ENCODE measurements at regions not wholly inside any gene's neighbourhood (a gene's known extent, or its start where the extent isn't known, plus 50 kb on each side); places are given as distances from the start of the nearest gene placed in this dataset.

GRCh38 chr16:26550111-26550610, 516.6 kb upstream of the C16orf82 start:
- no peak overlapping the region for H3K9ac ChIP-seq (ENCODE audit: low read length)
- H2AFZ ChIP-seq (ENCODE audit: low read depth, low read length), result no peak overlapping the region
- TF ChIP-seq EZH2phosphoT487 (IDR thresholded peaks at IDR 0.05; ENCODE audit: low read depth), result no peak
- TF ChIP-seq CTCF (IDR thresholded peaks at IDR 0.05; ENCODE audit: low read depth, low read length), result no peak
- no peaks in the 10 kb centered on the region for H3K9me3 ChIP-seq (ENCODE audit: insufficient read depth, low read length)
- no peak overlapping the region for H3K4me3 ChIP-seq (ENCODE audit: low read length)
- no peak overlapping the region for H3K27ac ChIP-seq (ENCODE audit: low read length)
- peaks cover 12% of the 10 kb centered on the region; the same call in 1 of the 2 replicates for H3K27me3 ChIP-seq (ENCODE audit: low read depth, low read length)
- no peaks in the 10 kb centered on the region for H3K36me3 ChIP-seq (replicated peaks; ENCODE audit: low read depth, low read length)
- no peaks in the 10 kb centered on the region for H3K79me2 ChIP-seq (ENCODE audit: low read length)
- peaks cover 8% of the 10 kb centered on the region for H3K4me1 ChIP-seq (ENCODE audit: low read length)
- H4K20me1 ChIP-seq (ENCODE audit: insufficient read depth, low read length), result no peaks in the 10 kb centered on the region
- H3K4me2 ChIP-seq (ENCODE audit: low read length), result peak overlapping the region; percentile 34; the same call in 1 of the 2 replicates

- Histone ChIP-seq H4K20me1 (ENCODE audit: insufficient read depth, low read length) (no peaks in the 10 kb centered on the region), H3K79me2 (ENCODE audit: low read length) (no peaks in the 10 kb centered on the region), H3K27ac (ENCODE audit: low read length) (no peak overlapping the region), H2AFZ (ENCODE audit: low read depth, low read length) (no peak overlapping the region), H3K4me3 (ENCODE audit: low read length) (no peak overlapping the region), H3K4me1 (ENCODE audit: low read length) (peaks cover 8% of the 10 kb centered on the region), H3K9me3 (ENCODE audit: insufficient read depth, low read length) (no peaks in the 10 kb centered on the region), H3K4me2 (ENCODE audit: low read length) (no peak overlapping the region), H3K27me3 (ENCODE audit: low read depth, low read length) (peaks cover 5% of the 10 kb centered on the region; the same call in 1 of the 2 replicates), H3K9ac (ENCODE audit: low read length) (no peak overlapping the region), H3K36me3 (replicated peaks; ENCODE audit: low read depth, low read length) (no peaks in the 10 kb centered on the region)
- TF ChIP-seq EZH2phosphoT487 (IDR thresholded peaks at IDR 0.05; ENCODE audit: low read depth), result no peak
- no peak for TF ChIP-seq CTCF (IDR thresholded peaks at IDR 0.05; ENCODE audit: low read depth, low read length)
Measured at GRCh38 chr16:26554030-26554429, 512.7 kb upstream of the C16orf82 start.

- H4K20me1 ChIP-seq (ENCODE audit: insufficient read depth, low read length), result no peaks in the 10 kb centered on the region
- H3K4me1 ChIP-seq (ENCODE audit: low read length), result no peaks in the 10 kb centered on the region
- no peak overlapping the region for H3K9ac ChIP-seq (ENCODE audit: low read length)
- TF ChIP-seq CTCF (IDR thresholded peaks at IDR 0.05; ENCODE audit: low read depth, low read length) (no peak), EZH2phosphoT487 (IDR thresholded peaks at IDR 0.05; ENCODE audit: low read depth) (no peak)
- no peak overlapping the region for H2AFZ ChIP-seq (ENCODE audit: low read depth, low read length)
- no peaks in the 10 kb centered on the region for H3K27me3 ChIP-seq (ENCODE audit: low read depth, low read length)
- no peak overlapping the region for H3K27ac ChIP-seq (ENCODE audit: low read length)
- no peaks in the 10 kb centered on the region for H3K79me2 ChIP-seq (ENCODE audit: low read length)
- no peaks in the 10 kb centered on the region for H3K36me3 ChIP-seq (replicated peaks; ENCODE audit: low read depth, low read length)
- no peaks in the 10 kb centered on the region for H3K9me3 ChIP-seq (ENCODE audit: insufficient read depth, low read length)
- H3K4me2 ChIP-seq (ENCODE audit: low read length), result no peak overlapping the region
- no peak overlapping the region for H3K4me3 ChIP-seq (ENCODE audit: low read length)
Measured at GRCh38 chr16:26561303-26561702, 505.4 kb upstream of the C16orf82 start.

- no peaks in the 10 kb centered on the region for H3K27me3 ChIP-seq (ENCODE audit: low read depth, low read length)
- no peak for TF ChIP-seq CTCF (IDR thresholded peaks at IDR 0.05; ENCODE audit: low read depth, low read length)
- TF ChIP-seq EZH2phosphoT487 (IDR thresholded peaks at IDR 0.05; ENCODE audit: low read depth), result no peak
Measured at GRCh38 chr16:26563018-26563417, 503.7 kb upstream of the C16orf82 start.

More at GRCh38 chr16:26563018-26563417, 503.7 kb upstream of the C16orf82 start:
- Histone ChIP-seq H2AFZ (ENCODE audit: low read depth, low read length) (no peak overlapping the region), H3K4me3 (ENCODE audit: low read length) (no peak overlapping the region), H3K4me1 (ENCODE audit: low read length) (no peaks in the 10 kb centered on the region), H3K9ac (ENCODE audit: low read length) (no peak overlapping the region), H4K20me1 (ENCODE audit: insufficient read depth, low read length) (no peaks in the 10 kb centered on the region), H3K9me3 (ENCODE audit: insufficient read depth, low read length) (no peaks in the 10 kb centered on the region), H3K27ac (ENCODE audit: low read length) (no peak overlapping the region), H3K79me2 (ENCODE audit: low read length) (no peaks in the 10 kb centered on the region), H3K36me3 (replicated peaks; ENCODE audit: low read depth, low read length) (no peaks in the 10 kb centered on the region), H3K4me2 (ENCODE audit: low read length) (no peak overlapping the region)

Measured in OCI-LY3 (cell line).